CD4-positive, alpha-beta T cell treated with Interferon alpha-2 for 1 hour (primary cell): ENCODE measurements at regions not wholly inside any gene's neighbourhood (a gene's known extent, or its start where the extent isn't known, plus 50 kb on each side); places are given as distances from the start of the nearest gene placed in this dataset.

ENCODE experiments used
- DNase-seq, 2 donors: peaks; one replicate each; pipeline ENCODE4 v3.0.0-alpha.2; 2020 to 2022

DNA sequence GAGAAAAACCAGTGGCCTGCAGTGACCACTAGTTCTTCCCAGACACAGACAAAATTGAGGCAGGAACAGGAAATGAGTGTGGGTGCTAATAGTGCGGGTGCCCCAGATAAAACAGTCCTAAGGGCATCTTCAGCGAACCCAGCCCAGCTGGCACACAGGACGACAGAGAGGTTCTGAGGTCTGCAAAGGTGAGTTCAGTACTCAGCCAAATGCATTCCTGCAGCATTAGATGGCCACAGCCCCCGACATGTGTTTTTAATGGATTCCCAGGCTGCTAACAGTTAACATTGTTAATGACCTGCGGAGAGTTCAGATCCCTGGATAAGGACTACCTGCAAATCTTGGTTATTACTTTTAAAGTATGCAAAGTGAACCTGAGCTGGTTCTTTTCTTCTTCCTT, 196.0 kb downstream of the HIBADH start:
- no peak for DNase-seq

DNA sequence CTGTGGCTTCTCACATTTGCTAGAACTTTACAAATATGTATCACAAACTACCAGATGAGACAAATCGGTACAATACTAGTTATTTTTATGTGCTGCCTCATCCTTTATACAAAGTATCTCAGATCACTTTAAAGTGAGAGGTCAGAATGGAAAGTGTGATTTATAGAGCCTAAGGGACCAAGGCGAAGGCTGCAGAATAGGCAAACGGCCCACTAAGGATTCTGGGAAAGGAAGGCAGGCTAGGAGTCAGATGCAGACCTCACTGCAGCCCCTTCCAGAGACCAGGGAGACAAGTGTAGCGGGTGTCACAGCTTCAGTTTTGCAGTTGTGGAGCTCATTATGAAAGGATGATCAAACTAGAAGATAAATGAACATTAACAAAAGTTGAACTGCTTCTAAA, 190.6 kb downstream of the HIBADH start:
- DNase-seq = no peak
